ENCODE measurements at regions not wholly inside any gene's neighbourhood (a gene's known extent, or its start where the extent isn't known, plus 50 kb on each side); places are given as distances from the start of the nearest gene placed in this dataset.
"Not testable (repeated sequence)": the region's sequence is repeated elsewhere in the genome, so short reads cannot be mapped to it uniquely, and the experiment has no call there.

DNA sequence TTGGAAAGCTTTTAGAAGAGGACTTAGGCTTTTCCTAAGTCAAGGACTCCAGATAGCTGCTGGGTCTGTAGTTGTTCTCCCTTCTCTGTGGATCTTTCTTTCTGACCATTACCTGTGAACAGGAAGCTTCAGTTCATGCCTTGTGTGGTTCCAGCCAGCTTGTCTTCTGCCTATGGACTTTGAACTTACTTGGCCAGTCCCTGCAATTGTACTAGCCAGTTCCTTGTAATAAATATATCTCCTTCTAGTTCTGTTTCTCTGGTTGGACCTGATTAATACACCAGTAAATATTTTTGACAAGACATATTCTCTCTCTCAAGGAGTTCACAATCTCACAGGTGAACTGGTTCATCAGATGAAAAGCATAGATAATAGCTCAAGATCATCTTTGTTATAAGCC, 341.3 kb upstream of the DPPA4 start:
- DNase-seq: no peak

DNA sequence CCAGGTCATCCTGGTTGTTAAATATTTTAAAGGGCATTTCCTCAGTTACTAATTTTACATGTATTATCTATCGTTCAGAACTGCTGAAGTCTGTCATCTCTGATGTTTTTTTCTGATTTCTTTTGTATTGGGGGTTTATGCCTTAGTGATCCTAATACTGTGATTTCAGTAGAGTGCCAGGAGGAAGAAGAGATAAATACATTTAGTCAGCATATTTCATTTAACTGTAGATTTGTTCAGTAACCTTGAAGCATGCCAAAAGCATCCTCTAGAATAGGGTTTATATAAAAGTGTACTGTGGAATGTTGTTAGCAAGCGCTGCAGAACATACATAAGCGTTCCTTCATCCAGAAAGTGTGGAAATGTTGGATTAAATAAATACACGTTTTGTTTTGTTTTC, 342.3 kb upstream of the DPPA4 start:
- no peak for DNase-seq

DNA sequence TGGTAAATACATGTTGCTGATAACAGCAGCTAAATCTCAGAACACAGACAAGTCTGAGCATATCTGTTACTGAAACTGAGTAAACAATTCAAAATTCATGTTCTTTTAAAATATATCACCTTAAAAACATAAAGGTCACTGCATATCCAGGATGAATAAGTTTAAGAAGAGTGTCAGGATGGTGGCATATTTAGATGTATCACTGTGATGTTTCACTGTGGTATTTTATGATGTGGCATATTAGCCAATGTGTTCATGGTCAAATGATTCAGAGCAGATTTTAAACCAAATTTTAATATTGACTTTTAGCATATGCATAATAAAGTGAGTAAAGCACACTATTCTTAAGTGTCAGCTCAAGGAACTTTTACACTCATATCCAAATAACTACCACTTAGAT, 346.4 kb upstream of the DPPA4 start:
- no peak for DNase-seq

DNA sequence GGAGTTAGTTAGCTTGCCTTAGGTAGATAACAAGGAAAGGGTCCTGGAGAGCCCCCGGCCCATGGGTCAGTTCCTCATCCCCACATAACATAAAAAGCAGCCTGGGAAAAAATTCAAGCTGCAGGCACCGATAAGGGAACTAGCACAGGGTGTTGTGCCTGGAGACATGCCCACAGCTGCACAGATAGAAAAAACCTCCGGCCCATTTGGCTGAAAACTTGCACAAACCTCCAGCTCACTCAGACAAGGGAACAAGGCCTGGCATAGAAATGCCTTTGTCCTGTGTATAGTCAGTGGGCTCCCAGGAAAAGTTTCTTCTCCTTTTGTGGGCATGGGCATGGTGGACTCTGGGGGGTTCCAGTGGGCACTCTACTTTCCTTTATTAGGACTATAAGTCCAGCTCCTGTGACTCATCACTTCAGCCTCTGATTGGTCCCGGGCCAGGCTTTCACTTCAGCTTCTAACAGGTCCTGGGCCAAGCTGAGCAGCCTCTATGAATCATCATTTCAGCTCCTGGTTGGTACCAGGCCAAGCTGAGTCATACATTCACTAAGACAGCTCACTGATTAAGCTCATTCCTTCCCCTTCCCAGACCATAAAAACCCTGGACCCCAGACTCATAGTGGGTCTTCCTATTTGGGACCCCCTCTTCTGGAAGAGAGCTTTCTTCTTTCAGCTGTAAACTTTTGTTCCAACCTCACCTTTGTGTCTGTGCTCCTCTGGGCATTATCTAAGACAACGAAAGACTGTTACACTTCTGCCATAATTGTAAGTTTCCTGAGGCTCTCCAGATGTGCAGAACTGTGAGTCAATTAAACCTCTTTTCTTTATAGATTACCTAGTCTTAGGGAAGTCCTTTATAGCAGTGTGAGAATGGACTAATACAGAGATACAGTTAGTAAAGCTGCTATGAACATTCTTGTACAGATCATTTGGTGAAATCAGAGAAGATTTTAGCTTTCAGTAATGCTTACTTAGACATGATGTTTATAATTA, 348.0 kb upstream of the DPPA4 start:
- no peak for DNase-seq

DNA sequence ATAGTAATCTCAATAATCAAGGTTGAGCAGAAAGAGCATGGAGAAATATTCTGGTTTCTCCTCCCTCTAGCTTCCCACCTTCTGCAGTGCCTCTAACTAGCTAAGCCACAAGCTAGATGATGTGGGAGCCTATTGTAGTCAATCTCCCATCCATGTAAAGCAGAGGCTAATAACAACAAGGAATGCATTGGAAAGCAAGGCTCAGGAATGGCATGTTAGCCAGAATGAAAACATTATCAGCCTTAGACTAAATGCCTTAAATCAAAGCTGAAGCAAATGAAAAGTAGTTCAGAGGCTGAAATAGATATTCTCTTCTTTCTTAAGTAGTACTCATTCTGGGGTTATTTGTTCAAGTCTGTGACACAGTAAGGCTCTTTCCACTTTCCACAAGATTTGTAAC, 350.3 kb upstream of the DPPA4 start:
- DNase-seq: no peak

DNA sequence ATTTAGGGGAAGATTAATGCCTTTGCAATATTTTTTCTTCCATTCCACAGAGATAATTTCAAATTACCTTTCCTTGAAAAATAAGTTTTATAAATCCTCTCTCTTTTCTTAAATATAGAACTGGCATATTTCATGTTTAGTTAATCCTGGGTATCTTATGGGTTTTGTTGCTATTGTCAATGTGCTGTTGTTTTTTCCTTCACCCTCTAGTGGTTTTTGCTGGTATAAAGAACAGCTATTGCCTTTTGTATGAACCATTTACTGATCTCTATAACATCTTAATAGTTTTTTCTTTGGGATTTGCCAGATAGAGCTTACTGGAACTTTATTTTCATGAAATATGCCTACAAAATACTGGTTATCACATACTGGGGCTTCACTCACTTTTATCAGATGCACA, 359.6 kb upstream of the DPPA4 start:
- DNase-seq: no peak

DNA sequence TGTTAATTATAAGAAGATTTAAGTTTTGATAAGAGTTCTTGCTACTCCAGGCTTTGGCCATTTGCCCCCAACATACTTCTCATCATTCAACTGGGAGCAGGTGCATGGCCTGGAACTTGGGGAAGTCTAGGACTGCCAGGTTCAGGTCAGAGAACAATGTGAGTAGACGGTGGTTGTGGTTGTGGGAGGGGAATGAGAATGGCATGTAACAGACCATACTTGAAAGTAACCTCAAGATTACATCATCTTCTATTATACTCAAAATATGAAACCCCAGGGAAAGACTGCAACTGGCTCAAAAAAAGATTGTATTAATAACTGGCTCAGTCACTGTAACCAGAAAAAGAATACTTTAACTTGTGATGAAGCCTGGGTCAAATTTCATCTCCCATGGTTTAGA, 364.9 kb upstream of the DPPA4 start:
- DNase-seq: no peak

DNA sequence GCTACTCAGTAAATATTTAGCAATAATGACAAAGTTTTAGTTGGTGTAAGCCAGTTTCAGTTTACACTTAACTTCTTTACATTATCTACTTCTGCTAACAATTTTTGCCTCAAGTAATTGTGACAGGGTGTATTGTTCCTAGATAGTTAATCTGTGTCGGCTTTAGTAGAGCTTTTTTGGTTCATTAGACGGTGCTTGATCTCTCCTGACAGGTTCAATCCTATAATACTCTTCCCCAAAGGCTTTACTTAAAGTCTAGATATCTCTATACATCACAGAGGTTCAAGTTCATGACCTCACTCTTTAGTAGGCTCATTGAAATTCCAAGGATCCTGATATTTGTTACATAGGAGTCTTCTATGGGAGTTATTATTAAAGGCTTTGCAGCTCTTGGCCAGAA, 365.6 kb upstream of the DPPA4 start:
- no peak for DNase-seq

DNA sequence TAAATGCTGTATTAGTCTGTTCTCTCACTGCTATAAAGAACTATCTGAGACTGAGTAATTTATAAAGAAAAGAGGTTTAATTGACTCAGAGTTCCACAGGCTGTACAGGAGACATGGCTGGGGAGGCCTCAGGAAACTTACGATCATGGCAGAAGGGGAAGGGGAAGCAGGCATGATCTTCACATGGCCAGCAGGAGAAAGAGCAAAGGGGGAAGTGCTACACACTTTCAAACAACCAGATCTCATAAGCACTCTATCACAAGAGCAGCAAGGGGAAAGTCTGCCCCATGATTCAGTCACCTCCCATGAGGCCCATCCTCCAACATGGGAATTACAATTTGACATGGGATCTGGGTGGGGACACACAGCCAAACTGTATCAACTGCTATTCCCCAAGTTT, 367.8 kb upstream of the DPPA4 start:
- DNase-seq: not testable (repeated sequence)

DNA sequence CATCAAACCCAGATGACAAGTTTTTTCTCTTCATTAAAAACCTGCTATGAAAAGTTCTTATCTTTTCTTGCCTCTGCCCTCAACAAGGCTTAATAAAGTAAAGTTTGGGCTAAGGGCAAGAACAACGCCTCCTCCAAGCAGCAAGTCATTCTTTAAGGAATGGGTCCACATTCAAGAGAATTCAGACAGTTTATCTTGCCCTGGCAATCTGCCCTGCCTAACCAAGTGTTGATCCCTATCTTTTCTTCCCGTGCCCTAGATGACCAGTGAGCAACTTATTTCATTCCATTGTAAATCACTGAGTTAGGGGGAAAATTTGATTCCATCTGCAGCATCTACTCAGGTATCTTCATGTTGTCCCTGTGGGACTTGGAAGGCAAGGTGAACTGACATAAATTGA, 370.3 kb upstream of the DPPA4 start:
- DNase-seq: no peak

DNA sequence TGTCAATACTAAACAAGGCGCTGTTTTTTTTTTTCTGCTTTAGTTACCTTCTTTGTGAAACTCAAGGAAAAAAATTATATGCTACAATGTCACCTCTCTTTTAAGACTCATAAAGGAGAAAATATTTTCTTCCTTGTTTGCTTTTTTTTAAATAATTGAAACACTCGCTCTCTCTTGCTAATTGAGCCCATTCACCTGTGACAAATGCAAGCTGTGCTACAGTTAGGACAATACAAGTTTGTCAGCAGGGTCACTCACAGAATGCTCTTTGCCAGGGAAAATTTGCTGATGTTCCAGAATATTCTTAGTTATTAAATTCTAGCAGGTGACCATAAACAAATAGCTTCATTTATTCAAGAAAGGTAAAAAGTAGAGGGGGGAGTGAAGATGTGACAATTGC, 375.9 kb upstream of the DPPA4 start:
- no peak for DNase-seq

DNA sequence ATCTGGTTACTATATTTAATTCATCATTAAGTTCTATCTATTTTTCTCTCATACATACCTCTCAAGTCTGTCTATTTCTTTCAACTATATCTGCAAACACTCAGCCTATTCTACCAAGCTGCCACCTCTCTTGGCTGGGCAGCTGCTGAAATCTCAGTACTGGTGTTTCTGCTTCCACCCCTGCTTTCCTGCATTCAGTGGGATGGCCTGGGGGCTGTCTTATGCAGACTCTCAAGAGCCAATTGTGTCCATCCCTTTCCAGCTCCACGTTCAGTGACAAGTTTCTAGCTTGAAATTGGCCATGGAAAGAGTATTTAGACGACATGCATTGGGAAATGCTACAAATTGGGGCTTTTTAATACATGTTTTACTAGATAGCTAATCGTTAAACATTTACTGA, 378.4 kb upstream of the DPPA4 start:
- DNase-seq: no peak

DNA sequence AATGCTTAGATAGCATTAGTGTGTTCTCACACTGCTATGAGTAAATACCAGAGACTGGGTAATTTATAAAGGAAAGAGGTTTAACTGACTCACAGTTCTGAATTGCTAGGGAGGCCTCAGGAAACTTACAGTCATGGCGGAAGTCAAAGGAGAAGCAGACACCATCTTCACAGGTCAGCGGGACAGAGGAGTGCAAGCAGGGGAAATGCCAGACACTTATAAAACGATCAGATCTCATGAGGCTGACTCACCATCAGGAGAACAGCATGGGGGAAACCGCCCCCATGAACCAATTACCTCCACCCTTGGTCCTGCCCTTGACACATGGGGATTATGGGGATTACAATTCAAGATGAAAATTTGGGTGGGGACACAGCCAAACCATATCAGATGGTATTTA, 381.5 kb upstream of the DPPA4 start:
- DNase-seq: no peak

DNA sequence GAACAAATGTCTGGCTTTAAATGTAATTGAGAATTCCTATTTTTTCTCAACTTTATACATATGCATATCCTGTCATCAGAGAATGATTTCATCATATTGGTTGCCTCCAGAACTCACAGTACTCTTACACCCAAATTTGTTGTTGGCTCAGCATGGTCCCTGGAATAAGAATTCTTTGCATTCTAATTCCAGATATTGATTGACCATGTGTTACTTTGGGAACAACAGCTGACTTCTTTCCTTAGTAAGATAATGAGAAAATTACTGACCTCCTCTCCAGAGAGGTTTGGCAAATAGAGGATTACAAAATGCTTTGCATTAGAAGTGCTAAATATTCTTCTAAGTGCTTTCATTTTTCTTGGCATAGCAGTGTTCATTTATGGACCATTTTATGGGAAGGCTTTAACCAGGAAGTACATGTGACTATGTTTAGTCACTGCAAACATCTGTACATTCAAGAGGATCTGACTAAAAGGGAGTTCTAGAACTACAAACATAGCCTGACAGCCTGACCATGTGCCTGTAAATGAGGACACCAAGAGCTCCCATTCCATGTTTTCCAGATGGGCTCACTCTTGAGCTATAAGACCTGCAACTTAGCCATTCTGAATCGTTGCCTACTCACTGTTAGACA, 391.6 kb upstream of the DPPA4 start:
- DNase-seq: no peak

DNA sequence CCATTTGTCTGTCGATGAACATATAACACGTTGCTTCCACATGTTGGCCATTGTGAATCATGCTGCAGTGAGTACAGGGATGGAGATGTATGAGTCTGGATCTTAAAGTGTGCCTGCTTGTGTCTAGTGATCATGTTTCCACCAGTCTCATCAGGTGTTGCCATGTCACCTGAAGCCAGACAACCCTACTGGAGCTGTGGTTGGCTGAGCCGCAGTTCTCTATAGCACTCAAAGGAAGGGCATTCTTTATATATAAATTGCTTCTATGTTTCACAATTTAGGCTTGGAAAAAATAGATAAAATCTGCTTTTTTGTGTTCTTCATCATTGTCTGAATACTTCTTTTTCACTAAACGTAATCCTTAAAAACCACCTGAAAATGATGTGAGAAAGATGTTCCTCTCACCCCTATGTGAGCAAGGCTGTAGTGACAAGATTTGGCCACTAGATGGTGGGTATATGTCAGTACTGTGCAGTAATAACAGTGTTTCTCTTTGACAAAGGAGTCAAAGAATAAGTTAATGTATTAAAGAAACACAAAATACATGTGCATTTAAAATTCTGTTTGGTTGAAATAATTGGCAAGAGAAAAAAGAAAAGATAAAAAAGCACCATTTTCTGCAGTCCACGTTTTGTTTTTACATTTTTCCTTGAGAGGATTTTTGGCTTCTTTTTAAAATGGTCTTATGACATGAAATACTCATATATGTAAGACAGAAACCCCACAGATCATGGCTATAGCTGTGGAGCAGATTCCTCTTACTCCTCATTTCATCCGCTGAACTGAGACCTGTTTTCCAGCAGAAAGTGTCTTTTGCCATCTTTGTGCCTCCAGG, 394.5 kb upstream of the DPPA4 start:
- peak; percentile 32 for DNase-seq

DNA sequence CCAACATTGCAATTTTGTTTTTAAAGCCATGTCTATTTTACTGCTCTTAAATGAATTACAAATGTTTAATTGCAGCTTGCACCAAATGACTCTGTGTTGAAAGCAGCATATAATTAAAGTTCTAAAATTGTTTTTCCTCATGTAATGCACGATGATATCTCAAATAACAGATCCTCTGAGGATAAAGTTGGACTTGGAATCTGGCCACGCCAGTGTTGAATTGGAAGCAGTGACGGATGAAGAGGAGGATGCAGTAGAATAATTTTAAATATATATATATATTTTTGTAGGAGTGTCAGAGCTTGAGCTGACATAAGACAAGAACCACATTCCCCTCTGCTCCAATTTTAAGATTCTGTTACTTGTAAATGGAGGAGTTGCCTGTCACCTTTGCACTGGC, 406.6 kb upstream of the DPPA4 start:
- DNase-seq: no peak

DNA sequence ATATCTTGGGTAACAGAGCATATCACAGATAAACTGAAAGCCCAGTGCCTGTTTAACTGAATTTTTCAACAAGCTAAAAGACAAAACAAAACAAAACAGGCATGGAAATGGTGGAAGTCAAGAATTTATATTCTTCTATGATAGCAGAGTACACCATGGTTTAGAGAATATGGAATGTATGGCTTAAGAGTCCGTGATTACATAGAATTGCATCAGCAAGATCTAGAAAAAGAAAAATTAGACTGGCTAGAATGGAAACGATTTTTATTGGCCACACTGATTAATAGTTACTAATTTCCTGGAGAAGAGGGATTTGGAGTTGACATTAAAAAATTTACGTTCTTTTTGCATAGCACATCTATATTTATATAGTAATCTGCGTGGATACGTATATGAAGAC, 435.2 kb upstream of the DPPA4 start:
- no peak for DNase-seq

DNA sequence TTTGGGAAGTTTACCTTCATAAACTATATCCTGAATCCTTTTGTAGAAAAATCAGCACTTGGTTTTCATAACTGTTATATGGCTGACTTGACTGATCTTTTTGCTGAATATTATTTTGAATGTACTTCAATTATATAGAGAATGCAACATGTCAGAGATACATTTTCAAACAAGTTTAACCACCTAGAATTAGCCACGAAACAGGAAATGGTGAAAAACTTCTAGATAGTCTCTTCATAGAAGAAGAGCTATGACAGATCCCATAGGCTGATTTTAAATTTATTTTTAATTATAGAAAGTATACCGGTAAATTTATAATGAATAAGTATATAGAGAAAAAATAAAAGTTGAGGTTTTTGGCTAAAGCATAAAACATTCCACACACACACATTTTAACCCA, 436.8 kb upstream of the DPPA4 start:
- no peak for DNase-seq

DNA sequence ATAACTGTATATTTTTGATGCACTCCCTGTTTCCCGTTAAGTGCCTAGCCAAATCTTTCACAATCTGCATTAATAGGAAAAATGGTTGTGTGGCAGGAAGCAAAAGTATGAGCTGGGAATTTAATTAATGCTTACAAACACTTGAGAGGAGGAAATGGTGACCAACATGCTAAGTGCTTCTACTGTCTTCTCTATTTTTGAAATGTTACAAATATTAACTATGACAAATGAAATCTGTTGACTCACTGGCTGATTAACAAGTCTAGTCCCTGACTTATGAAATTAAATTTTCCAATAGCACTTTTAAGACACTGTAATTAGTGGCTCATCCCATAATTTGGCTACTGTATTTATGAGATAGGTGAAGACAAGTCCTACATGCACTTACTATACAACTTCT, 446.9 kb upstream of the DPPA4 start:
- no peak for DNase-seq

DNA sequence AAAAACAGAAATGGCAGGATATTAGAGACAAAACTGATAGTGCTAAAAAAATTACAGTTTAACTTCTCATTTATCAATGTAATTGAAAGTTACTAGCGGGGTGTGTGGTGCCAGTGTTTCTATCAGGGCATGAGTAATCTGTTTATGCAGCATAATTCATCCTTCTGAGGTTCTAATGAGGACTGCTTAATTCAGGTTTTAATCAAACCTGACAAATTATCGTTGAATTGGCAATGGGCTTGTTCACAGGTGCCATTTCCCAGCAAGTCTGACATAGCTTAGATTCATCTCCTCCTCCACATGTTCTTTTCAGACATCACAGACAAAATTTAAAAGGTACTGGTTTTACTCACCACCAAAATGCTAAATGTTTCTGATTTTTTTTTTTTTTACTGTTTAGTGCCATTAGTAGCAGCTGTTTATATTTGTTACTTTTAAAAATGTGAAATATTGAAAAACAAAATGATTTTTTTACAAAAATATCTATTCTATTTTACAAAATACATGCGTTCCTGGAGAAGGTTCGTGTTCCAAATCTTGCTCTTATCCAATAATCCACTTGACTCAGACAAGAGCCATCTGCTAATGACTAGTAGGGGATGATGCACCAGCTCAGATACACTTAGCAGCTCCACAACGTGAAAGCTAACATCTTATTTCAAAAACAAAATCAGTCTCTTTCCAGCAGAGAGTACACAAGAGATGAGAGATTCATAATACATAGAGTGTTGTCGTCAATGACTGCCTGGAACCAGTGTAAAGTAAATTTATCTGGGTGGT, 447.7 kb upstream of the DPPA4 start:
- no peak for DNase-seq

DNA sequence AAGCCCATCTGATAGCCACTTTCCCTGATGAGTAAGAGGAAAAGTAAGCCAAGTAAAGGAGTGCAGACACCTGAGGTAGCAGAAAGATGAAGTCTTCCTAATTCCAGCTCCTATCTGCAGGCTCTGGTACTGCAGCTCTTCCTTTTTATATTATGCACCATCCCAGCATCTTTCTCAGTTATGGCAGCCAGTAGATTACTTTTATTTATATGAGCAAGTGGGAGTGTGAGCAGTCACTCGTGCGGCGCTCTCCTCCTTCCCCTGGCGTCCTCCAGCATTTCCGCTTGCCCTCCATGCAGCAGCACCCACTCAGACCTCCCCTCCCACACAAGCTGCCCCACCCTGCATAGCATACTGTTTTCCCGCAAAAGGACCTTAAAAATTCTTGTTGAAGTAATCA, 465.9 kb upstream of the DPPA4 start:
- DNase-seq: no peak

DNA sequence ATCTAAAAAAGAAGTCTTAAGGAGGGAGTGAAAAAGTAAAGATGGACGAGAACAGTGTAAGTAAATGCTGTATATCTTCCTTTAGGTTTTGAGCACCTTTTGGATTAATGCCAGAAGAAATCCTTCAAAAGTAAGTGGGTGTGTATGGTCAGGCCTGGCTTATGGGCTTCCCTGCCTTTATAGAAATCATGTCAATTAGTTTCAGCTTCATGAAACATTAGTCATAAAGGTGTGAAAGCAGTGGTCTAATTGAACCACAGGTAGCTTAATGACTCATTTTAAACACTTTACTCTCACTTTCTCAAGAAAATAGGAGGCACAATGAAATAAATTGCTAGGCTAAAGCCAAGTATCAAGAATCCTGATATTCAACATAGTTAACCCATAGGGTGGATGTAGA, 467.4 kb upstream of the DPPA4 start:
- DNase-seq: no peak

DNA sequence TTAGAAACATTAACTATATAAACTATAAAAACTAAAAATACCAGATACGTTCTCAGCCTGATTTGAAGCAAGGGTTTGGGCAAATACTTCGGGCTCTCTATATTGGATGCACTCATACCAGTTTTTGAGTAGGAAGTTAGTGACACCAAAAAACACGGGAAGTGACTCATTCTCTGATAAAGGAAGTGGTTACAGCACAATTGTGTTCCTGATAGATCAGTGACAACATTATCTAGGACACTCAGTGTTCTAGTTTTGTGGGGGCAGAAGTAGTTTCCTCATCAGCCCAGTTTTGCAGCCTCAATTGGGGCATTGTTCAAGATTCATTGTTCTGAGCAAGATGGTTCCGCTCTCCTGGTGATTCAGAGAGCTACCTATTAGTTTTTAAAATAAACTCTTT, 469.6 kb upstream of the DPPA4 start:
- DNase-seq: no peak
